Astrocyte of the spinal cord (primary cell): ENCODE measurements at regions not wholly inside any gene's neighbourhood (a gene's known extent, or its start where the extent isn't known, plus 50 kb on each side); places are given as distances from the start of the nearest gene placed in this dataset.
A peak's percentile ranks its signal among the peaks of the same experiment; 100 is the strongest.
"Not testable (repeated sequence)": the region's sequence is repeated elsewhere in the genome, so short reads cannot be mapped to it uniquely, and the experiment has no call there.

ENCODE experiments used
- DNase-seq: peaks from one replicate; pipeline ENCODE4 v3.0.0; 2011; ENCODE audit warnings: low read depth, low spot score
- H3K4me3 ChIP-seq: 2 replicates; pipeline ENCODE4 v1.5.1; 2011; ENCODE audit warnings: low read depth, mild to moderate bottlenecking, low read length, moderate library complexity
- in situ Hi-C: cut with HindIII; loops from 2 replicates; pipeline ENCODE4 v1.10.0; 2017; ENCODE audit warnings: low sequenced_read_pairs
- TF ChIP-seq, protein P1 (sequence below): IDR thresholded peaks from 2 replicates; pipeline ENCODE4 v1.5.1; 2012; ENCODE audit warnings: low read depth, mild to moderate bottlenecking, low read length, inconsistent platforms

GRCh38 chr5:120137582-120137981, 326.5 kb upstream of the PRR16 start:
- TF ChIP-seq, protein P1, sequence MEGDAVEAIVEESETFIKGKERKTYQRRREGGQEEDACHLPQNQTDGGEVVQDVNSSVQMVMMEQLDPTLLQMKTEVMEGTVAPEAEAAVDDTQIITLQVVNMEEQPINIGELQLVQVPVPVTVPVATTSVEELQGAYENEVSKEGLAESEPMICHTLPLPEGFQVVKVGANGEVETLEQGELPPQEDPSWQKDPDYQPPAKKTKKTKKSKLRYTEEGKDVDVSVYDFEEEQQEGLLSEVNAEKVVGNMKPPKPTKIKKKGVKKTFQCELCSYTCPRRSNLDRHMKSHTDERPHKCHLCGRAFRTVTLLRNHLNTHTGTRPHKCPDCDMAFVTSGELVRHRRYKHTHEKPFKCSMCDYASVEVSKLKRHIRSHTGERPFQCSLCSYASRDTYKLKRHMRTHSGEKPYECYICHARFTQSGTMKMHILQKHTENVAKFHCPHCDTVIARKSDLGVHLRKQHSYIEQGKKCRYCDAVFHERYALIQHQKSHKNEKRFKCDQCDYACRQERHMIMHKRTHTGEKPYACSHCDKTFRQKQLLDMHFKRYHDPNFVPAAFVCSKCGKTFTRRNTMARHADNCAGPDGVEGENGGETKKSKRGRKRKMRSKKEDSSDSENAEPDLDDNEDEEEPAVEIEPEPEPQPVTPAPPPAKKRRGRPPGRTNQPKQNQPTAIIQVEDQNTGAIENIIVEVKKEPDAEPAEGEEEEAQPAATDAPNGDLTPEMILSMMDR, result no peak
- DNase-seq, result no peak
- in situ Hi-C loops, result no loop called here

GRCh38 chr5:120139039-120139438, 325.1 kb upstream of the PRR16 start:
- in situ Hi-C loops, result no loop called here
- peak; percentile 90 for DNase-seq
- TF ChIP-seq, protein P1, result no peak
- H3K4me3 ChIP-seq, result no peak overlapping the region

More at GRCh38 chr5:120137582-120137981, 326.5 kb upstream of the PRR16 start:
- no peak overlapping the region for H3K4me3 ChIP-seq

- in situ Hi-C loops, result no loop called here
- TF ChIP-seq, protein P1, result no peak
- DNase-seq, result no peak
These were observed 323.6 kb upstream of the PRR16 start for GRCh38 chr5:120140501-120140900.

DNA sequence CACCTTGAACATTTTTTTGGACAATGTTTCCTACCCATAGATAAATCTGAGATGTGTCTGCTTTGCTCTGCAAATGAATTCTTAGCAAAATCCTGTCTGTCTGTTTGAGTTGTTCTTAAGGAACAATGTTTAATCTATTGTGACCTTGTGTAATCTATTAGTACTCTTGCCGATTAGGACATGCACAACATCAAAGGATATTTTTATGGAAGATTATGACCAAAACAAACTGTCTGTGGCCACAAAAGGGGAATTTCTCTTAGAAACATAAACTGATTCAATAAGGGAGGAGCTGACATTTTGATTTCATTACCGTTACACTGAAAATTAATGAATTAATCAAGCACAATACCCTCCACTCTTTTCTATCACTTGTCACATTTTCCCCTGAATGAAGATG, 323.0 kb upstream of the PRR16 start:
- DNase-seq, result no peak
- no peak overlapping the region for H3K4me3 ChIP-seq
- in situ Hi-C loops, result no loop called here
- TF ChIP-seq, protein P1, result no peak

More at GRCh38 chr5:120140501-120140900, 323.6 kb upstream of the PRR16 start:
- H3K4me3 ChIP-seq, result no peak overlapping the region

GRCh38 chr5:120146787-120147186, 317.3 kb upstream of the PRR16 start:
- in situ Hi-C loops, result no loop called here
- DNase-seq, result peak; percentile 36
- H3K4me3 ChIP-seq, result no peak overlapping the region
- TF ChIP-seq, protein P1, result no peak

DNA sequence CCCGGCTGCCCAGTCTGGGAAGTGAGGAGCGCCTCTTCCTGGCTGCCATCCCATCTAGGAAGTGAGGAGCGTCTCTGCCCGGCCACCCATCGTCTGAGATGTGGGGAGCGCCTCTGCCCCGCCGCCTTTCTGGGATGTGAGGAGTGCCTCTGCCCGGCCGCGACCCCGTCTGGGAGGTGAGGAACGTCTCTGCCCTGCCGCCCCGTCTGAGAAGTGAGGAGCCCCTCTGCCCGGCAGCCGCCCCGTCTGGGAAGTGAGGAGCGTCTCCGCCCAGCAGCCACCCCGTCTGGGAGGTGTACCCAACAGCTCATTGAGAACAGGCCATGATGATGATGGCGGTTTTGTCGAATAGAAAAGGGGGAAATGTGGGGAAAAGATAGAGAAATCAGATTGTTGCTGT, 316.2 kb upstream of the PRR16 start:
- in situ Hi-C loops, DNase-seq, H3K4me3 ChIP-seq: not testable (repeated sequence)

- in situ Hi-C loops, result no loop called here
- DNase-seq, result no peak
- TF ChIP-seq, protein P1, result no peak
- H3K4me3 ChIP-seq, result no peak overlapping the region
These were observed 313.3 kb upstream of the PRR16 start for GRCh38 chr5:120150770-120151169.
